Keratinocyte (primary cell): ENCODE measurements at regions not wholly inside any gene's neighbourhood (a gene's known extent, or its start where the extent isn't known, plus 50 kb on each side); places are given as distances from the start of the nearest gene placed in this dataset.
"Not testable (repeated sequence)": the region's sequence is repeated elsewhere in the genome, so short reads cannot be mapped to it uniquely, and the experiment has no call there.

Experiments
- EZH2 ChIP-seq: IDR thresholded peaks from one replicate; pipeline ENCODE4 v1.6.1; 2012; ENCODE audit warnings: inconsistent platforms, mild to moderate bottlenecking, low read length, moderate library complexity
- TF ChIP-seq, protein P1 (sequence below), 3 experiments: IDR thresholded peaks in 1 of 3; conservative IDR thresholded peaks in 1 of 3; optimal IDR thresholded peaks in 1 of 3; 2 replicates in 2 of 3; 3 replicates in 1 of 3; pipeline versions ENCODE3 to v1.5.1; 2011; ENCODE audit warnings: low read length in 3 of 3, mild to moderate bottlenecking in 3 of 3, moderate library complexity in 2 of 3, control low read depth in 1 of 3, inconsistent platforms in 1 of 3; ENCODE audit not compliant: insufficient read depth in 2 of 3; ENCODE audit errors: extremely low read depth in 1 of 3

DNA sequence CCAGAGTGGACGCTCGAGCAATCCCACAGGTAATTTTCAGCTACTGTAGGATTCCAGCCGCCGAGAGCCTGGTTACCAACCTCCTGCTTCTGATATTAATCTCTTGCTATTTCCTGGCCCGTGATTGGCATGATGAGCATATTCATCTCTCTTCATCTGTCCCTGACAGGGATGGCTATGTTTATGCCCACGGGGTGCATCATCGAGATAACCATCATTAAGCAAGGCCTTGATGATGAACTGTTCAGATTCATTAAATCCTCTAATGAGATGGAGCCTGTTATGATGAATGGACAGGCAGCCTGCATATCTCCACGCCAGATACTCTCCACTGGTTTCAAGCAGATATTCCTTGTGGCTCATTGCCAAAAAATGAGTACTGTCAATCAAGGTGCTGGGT is 227.3 kb downstream of the ZNF37A start:
- TF ChIP-seq, protein P1, sequence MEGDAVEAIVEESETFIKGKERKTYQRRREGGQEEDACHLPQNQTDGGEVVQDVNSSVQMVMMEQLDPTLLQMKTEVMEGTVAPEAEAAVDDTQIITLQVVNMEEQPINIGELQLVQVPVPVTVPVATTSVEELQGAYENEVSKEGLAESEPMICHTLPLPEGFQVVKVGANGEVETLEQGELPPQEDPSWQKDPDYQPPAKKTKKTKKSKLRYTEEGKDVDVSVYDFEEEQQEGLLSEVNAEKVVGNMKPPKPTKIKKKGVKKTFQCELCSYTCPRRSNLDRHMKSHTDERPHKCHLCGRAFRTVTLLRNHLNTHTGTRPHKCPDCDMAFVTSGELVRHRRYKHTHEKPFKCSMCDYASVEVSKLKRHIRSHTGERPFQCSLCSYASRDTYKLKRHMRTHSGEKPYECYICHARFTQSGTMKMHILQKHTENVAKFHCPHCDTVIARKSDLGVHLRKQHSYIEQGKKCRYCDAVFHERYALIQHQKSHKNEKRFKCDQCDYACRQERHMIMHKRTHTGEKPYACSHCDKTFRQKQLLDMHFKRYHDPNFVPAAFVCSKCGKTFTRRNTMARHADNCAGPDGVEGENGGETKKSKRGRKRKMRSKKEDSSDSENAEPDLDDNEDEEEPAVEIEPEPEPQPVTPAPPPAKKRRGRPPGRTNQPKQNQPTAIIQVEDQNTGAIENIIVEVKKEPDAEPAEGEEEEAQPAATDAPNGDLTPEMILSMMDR (optimal IDR thresholded peaks at IDR 0.05 in 1 of 3, IDR thresholded peaks at IDR 0.05 in 1 of 3, conservative IDR thresholded peaks at IDR 0.05 in 1 of 3; ENCODE audit: extremely low read depth in 1 of 3, insufficient read depth in 2 of 3, low read length in 3 of 3) = not testable (repeated sequence)
- not testable (repeated sequence) for TF ChIP-seq EZH2
